NCI-H82 treated with DMSO at 0.1 percent for 48 hours (cell line): ENCODE measurements at regions not wholly inside any gene's neighbourhood (a gene's known extent, or its start where the extent isn't known, plus 50 kb on each side); places are given as distances from the start of the nearest gene placed in this dataset.
"Not testable (repeated sequence)": the region's sequence is repeated elsewhere in the genome, so short reads cannot be mapped to it uniquely, and the experiment has no call there.

Experiments
- DNase-seq: peaks from one replicate; lab custom pipeline; 2025; ENCODE audit not compliant: unreplicated experiment; lab: John Stamatoyannopoulos, UW

- no peak for DNase-seq
Measured at GRCh38 chr5:29547236-29547865, 1646.1 kb upstream of the CDH6 start.

GRCh38 chr5:29543501-29543900, 1650.0 kb upstream of the CDH6 start:
- DNase-seq = no peak

GRCh38 chr5:29524227-29524626, 1669.3 kb upstream of the CDH6 start:
- DNase-seq = no peak

- no peak for DNase-seq
Measured at GRCh38 chr5:29518176-29518575, 1675.3 kb upstream of the CDH6 start.

GRCh38 chr5:29516224-29516623, 1677.3 kb upstream of the CDH6 start:
- no peak for DNase-seq

- no peak for DNase-seq
Measured at GRCh38 chr5:29508131-29508530, 1685.4 kb upstream of the CDH6 start.

GRCh38 chr5:29504411-29504810, 1689.1 kb upstream of the CDH6 start:
- no peak for DNase-seq

DNA sequence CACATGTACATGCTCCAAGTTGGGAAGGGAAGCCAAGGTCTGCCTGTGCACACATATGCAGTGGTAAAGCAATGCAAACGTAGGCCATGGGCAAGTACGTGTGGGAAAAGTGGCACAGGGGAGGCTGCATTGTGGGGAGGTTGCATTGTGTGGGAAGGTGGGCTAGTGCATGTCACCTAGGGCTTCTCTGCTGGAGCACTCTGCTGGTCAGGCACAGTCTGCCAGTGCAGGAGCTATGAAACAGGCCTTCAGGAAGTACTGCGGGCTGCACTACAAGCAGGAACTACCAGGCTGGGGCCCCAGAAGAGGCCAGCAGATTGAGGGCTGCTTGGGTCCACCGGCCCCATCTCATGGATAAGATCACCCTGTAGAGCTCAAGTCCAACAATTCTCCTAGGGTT, 1694.6 kb upstream of the CDH6 start:
- DNase-seq = no peak

- DNase-seq = no peak
Measured at GRCh38 chr5:29498412-29498811, 1695.1 kb upstream of the CDH6 start.

DNA sequence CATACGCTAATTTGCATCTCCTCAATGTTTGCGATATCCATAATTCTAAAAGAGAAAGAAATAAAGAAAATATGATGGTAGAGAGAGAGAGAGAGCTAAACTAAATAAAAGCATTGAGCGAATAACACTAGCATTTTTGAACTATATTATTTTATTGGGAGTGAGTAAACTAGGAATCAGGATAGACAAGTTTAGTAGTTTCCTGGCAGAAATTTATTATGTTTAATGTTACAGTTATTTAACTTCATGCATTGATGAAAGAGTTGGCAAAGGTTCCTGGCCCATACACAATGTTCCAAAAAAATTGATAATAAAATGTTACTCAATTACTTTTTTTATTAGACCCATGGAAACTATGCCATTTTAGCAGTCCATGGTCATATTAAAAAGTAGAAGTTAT, 1708.2 kb upstream of the CDH6 start:
- DNase-seq = no peak

GRCh38 chr5:29469581-29469980, 1723.9 kb upstream of the CDH6 start:
- no peak for DNase-seq

- no peak for DNase-seq
Measured at GRCh38 chr5:29462241-29462640, 1731.2 kb upstream of the CDH6 start.

GRCh38 chr5:29460971-29461559, 1732.4 kb upstream of the CDH6 start:
- no peak for DNase-seq

GRCh38 chr5:29451004-29451403, 1742.5 kb upstream of the CDH6 start:
- not testable (repeated sequence) for DNase-seq

DNA sequence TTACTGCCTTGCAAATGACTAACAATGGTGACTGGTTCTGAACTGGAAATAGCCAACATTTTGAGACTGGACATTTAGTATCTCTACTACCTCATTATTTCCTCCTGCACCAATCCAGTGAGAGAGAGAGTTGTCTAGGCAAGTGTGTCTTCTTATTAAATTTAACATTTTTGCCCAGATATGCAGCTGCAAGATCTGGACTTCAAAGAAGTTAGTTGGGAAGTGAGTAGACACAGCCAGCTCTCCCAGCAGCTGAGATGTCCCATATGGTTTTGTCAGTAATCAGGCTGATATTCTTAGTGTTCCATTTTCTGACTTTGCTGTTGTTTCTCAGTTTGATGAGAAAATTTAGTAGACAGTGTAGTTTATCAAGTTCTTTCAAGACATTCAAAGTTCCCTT, 1778.8 kb upstream of the CDH6 start:
- DNase-seq = no peak

GRCh38 chr5:29412979-29413378, 1780.5 kb upstream of the CDH6 start:
- no peak for DNase-seq

DNA sequence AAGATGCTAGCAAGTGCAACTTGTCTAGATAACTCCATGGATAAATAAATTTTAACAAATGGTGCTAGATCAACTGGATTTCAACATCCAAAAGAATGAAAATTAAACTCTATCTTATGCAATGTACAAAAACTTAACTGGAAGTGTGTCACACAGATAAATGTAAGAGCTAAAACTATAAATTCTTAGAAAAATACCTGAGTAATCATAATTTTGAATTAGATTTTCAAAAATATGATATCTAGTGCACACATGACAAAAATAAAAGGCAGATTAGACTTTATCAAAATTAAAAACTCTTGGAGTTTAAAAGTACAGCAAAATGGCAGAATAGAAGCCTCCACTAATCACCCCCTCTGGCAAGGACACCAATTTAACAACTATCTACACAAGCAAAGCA, 1791.2 kb upstream of the CDH6 start:
- DNase-seq = no peak

DNA sequence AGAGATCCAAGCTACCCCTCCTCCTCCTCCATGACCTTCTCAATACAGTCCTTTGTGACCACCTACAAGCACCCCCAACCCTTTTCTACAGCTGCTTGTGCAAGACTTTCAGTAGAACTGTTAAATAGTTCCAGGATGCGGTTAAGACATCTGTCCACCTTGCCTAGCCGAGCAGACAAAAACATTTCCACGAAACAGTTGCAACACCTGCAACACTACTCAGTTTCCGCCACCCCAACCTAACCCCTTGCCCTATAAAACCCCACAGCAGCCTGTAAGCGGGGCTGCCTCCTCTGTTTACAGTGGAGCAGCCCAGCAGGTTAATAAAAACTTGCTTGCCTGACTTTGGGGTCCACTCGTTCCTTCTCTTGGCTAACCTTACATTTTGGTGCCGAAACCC, 1803.5 kb upstream of the CDH6 start:
- no peak for DNase-seq

- no peak for DNase-seq
Measured at GRCh38 chr5:29387384-29387783, 1806.1 kb upstream of the CDH6 start.

GRCh38 chr5:29382780-29383179, 1810.7 kb upstream of the CDH6 start:
- DNase-seq = no peak

DNA sequence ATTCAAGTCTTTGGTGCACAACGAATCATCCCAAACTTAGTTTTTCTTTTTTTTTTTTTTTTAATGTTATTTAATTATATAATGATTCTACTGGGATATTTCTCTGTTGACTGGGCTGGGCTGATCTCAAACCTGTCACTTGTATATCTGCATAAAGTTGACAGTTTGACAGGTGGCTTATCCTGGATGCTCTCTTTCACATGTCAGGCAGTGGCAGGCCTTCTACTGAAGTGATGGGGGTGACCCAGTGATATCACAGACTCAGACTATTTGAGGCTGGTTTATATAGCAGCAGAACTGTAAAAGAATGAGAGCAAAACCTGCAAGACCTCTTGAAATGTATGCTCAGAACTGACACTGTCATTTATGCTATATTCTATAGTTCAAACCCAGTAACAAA, 1813.5 kb upstream of the CDH6 start:
- no peak for DNase-seq

GRCh38 chr5:29379619-29380018, 1813.9 kb upstream of the CDH6 start:
- no peak for DNase-seq

DNA sequence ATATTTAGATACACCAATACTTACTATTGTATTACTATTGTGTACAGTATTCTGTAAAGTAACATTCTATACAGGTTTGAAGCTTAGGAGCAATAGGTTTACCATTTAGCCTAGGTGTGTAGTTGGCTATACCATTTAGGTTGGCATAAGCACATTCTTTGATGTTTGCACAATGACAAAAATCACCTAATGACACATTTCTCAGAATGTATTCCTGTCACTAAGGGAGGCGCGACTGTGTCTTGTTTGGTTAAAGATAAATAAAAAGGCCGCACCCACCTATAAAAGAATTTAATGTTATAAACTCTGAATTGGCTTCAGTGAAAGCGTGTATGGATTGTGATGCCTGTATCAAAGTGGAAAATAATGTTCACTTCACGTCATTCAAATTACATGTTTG, 1815.4 kb upstream of the CDH6 start:
- DNase-seq = no peak
